Nephron (organoid): ENCODE measurements at regions not wholly inside any gene's neighbourhood (a gene's known extent, or its start where the extent isn't known, plus 50 kb on each side); places are given as distances from the start of the nearest gene placed in this dataset.
A peak's percentile ranks its signal among the peaks of the same experiment; 100 is the strongest.
"Not testable (repeated sequence)": the region's sequence is repeated elsewhere in the genome, so short reads cannot be mapped to it uniquely, and the experiment has no call there.

Experiments
- H3K27ac Mint-ChIP-seq, 3 experiments: 2 replicates each; pipeline ENCODE4 v1.8.0; 2020; ENCODE audit warnings: mixed read lengths in 3 of 3, mild to moderate bottlenecking in 2 of 3, moderate library complexity in 1 of 3
- H3K27me3 Mint-ChIP-seq: 2 replicates; pipeline ENCODE4 v1.8.0; 2021; ENCODE audit warnings: low read depth, mild to moderate bottlenecking, moderate library complexity, mixed read lengths
- H3K36me3 Mint-ChIP-seq: 2 replicates; pipeline ENCODE4 v1.8.0; 2020; ENCODE audit warnings: low read depth, mixed read lengths
- H3K4me1 Mint-ChIP-seq: 2 replicates; pipeline ENCODE4 v1.8.0; 2020; ENCODE audit warnings: mixed read lengths
- H3K4me3 Mint-ChIP-seq, 3 experiments: 2 replicates each; pipeline ENCODE4 v1.8.0; 2020; ENCODE audit warnings: mild to moderate bottlenecking in 3 of 3, mixed read lengths in 3 of 3, moderate library complexity in 2 of 3
- H3K9me3 Mint-ChIP-seq: 2 replicates; pipeline ENCODE4 v1.8.0; 2020; ENCODE audit warnings: mixed read lengths
- TF ChIP-seq, protein P1 (sequence below), 3 experiments: fragments of 200-600 bp; sonication (generic); IDR thresholded peaks; one replicate each; pipeline ENCODE4 v1.5.0; 2021; ENCODE audit warnings: antibody characterized with exemption in 3 of 3; ENCODE audit not compliant: unreplicated experiment in 3 of 3

DNA sequence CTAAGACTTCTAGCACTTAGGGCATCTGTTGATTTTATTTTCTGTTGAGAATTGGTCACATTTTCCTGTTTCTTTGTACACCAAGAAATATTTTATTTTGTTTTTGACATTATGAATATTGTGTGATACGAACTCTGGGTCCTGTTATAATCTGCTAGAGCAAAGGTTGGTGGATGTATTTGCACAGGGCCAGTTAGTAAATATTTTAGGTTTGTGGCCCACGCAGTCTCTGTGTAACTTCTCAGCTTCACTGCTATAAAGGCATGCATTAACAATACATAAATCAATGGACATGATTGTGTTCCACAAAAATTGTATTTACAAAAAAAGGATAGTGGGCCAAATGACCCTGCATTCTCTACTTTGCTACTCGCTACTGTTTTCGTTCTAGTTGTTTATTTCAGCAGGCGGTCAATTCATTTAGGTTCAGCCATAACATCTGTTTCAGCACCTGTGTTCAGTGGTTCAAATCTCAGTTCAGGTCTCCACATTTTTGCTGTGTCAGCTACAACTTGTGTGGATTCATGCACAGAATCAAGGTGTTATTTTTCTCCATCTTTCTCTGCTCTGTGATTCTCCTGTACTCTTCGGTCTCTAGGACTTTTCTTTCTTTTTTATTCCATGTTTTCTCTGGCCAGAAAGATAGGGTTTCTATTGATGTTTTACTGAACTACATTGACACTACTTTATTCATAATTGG lies 786.2 kb downstream of the ETS1 start:
- TF ChIP-seq, protein P1, sequence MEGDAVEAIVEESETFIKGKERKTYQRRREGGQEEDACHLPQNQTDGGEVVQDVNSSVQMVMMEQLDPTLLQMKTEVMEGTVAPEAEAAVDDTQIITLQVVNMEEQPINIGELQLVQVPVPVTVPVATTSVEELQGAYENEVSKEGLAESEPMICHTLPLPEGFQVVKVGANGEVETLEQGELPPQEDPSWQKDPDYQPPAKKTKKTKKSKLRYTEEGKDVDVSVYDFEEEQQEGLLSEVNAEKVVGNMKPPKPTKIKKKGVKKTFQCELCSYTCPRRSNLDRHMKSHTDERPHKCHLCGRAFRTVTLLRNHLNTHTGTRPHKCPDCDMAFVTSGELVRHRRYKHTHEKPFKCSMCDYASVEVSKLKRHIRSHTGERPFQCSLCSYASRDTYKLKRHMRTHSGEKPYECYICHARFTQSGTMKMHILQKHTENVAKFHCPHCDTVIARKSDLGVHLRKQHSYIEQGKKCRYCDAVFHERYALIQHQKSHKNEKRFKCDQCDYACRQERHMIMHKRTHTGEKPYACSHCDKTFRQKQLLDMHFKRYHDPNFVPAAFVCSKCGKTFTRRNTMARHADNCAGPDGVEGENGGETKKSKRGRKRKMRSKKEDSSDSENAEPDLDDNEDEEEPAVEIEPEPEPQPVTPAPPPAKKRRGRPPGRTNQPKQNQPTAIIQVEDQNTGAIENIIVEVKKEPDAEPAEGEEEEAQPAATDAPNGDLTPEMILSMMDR (IDR thresholded peaks at IDR 0.05; ENCODE audit: unreplicated experiment in 3 of 3), result no peak
- peaks cover 9% of the 10 kb centered on the region for H3K9me3 Mint-ChIP-seq
- no peaks in the 10 kb centered on the region for H3K36me3 Mint-ChIP-seq
- peaks cover 17% of the 10 kb centered on the region for H3K4me1 Mint-ChIP-seq
- H3K4me3 Mint-ChIP-seq, result no peak overlapping the region
- H3K27me3 Mint-ChIP-seq, result no peaks in the 10 kb centered on the region
- no peak overlapping the region for H3K27ac Mint-ChIP-seq

DNA sequence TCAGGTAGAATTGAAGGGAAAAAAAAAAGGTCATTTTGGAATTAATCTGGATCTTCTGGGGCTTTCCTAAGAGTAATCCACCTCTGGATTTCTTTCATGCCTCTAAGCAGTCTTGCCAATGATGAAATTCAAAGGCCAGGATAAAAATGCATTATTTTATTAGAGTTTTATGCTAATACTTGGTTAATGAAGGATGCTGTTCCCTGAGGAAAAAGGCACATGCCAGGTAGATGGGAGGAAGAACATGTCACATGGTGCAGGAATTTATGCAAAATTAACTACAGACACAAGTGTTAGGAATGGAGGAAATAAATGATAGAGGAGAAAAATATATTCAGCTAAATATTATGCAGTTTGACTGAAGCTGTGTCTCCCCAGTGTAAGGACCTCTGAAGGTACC lies 792.0 kb downstream of the ETS1 start:
- Mint-ChIP-seq H3K27me3 (no peaks in the 10 kb centered on the region), H3K4me1 (no peaks in the 10 kb centered on the region), H3K27ac (no peak overlapping the region), H3K36me3 (no peaks in the 10 kb centered on the region), H3K9me3 (peaks cover 6% of the 10 kb centered on the region), H3K4me3 (no peak overlapping the region)
- TF ChIP-seq, protein P1 (IDR thresholded peaks at IDR 0.05; ENCODE audit: unreplicated experiment in 3 of 3), result no peak

DNA sequence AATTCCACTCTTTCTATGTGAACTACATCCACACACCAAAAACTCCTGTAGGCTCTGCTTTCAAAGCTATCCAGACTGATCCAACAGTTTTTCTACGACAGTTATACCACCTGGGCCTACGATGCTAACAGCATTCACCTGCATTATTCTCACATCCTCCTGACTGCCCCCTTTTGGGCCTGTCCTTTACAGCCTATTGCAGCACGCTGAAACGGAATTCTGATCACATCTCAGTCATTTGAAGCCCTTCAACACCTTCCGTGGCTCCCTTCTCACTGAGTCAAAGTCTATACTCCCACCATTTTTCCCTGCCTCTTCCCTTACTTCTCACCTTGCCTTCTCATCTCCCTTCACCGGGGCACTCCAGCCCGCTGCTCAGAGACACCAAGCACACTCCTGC lies 791.3 kb upstream of the KIRREL3 start:
- Mint-ChIP-seq H3K36me3 (no peaks in the 10 kb centered on the region), H3K4me3 (no peak overlapping the region), H3K27ac (no peak overlapping the region), H3K9me3 (no peaks in the 10 kb centered on the region), H3K4me1 (no peaks in the 10 kb centered on the region), H3K27me3 (peaks cover 4% of the 10 kb centered on the region)
- TF ChIP-seq, protein P1 (IDR thresholded peaks at IDR 0.05; ENCODE audit: unreplicated experiment in 3 of 3), result no peak

DNA sequence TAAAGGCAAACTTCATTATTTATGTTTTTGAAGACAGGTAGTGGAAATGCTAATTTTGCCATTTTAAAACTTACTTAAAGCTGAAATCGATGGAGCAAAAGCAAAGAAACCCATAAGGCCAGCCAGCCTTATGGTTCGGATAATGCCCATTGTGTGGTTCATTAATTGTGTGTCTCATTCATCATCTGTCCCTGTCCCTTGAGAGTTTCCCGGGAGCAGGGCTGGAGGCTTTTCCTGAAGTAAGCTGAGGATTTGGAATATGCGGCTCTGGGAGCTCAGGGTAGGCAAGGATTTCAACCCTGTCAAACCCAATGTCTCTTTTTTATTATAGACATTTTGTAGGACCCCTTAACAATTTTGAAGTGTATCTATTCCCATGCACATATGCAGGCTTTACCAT lies 790.0 kb upstream of the KIRREL3 start:
- H3K4me3 Mint-ChIP-seq, result no peak overlapping the region
- H3K4me1 Mint-ChIP-seq, result no peaks in the 10 kb centered on the region
- peaks cover 4% of the 10 kb centered on the region for H3K27me3 Mint-ChIP-seq
- no peak overlapping the region for H3K27ac Mint-ChIP-seq
- TF ChIP-seq, protein P1 (IDR thresholded peaks at IDR 0.05; ENCODE audit: unreplicated experiment in 3 of 3), result no peak
- no peaks in the 10 kb centered on the region for H3K36me3 Mint-ChIP-seq
- H3K9me3 Mint-ChIP-seq, result no peaks in the 10 kb centered on the region

DNA sequence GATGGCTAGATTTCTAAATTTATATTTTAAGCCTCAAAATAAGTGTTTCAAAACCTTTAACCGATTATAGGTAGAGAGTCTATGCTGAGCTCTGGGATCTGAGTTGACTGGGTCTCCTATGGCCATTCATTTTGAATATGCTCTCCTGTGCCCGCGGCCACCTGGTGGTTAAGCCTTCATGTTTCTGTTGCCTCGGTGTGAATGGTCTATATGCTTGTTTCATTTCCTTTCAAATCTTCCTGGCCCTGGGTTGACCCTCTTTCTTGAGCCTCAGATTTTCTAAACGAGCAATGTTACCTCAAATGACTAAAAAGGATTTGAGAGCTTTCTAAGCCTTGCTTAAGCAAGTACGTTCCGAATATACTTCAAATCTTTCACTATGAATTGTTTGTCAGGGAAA lies 789.4 kb upstream of the KIRREL3 start:
- H3K4me3 Mint-ChIP-seq, result no peak overlapping the region
- no peaks in the 10 kb centered on the region for H3K4me1 Mint-ChIP-seq
- no peak overlapping the region for H3K27ac Mint-ChIP-seq
- peaks cover 4% of the 10 kb centered on the region for H3K27me3 Mint-ChIP-seq
- TF ChIP-seq, protein P1 (IDR thresholded peaks at IDR 0.05; ENCODE audit: unreplicated experiment in 3 of 3), result peak; percentile 36 to 44 (median 44)
- no peaks in the 10 kb centered on the region for H3K36me3 Mint-ChIP-seq
- no peaks in the 10 kb centered on the region for H3K9me3 Mint-ChIP-seq

DNA sequence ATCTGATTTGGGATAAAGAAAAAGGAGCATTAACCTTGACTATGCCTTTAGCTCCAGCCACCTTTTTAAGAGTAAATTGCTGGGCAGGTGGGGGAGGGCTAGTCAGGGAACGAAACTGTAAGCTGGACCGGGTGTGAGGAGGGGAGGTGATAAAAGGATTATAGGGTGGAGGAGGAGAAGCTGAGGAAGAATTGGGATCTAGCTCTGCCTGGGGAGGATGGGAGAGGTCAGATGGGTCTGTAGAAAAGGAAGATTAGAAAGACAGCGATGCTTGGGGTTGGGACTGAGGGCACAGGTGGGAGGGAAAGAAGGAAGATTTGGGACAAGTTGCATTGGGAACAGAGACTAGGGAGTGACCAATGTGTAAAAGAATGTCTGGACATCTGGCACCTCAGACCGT lies 772.4 kb upstream of the KIRREL3 start:
- H3K27me3 Mint-ChIP-seq, H3K27ac Mint-ChIP-seq, H3K4me3 Mint-ChIP-seq, H3K4me1 Mint-ChIP-seq, H3K36me3 Mint-ChIP-seq: not testable (repeated sequence)
- H3K9me3 Mint-ChIP-seq, result peaks cover 11% of the 10 kb centered on the region

DNA sequence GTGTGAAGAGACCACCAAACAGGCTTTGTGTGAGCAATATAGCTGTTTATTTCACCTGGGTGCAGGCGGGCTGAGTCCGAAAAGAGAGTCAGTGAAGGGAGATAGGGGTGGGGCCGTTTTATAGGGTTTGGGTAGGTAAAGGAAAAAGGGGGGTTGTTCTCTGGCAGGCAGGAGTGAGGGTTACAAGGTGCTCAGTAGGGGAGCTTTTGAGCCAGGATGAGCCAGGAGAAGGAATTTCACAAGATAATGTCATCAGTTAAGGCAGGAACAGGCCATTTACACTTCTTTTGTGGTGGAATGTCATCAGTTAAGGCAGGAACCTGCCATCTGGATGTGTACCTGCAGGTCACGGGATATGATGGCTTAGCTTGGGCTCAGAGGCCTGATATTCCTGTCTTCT lies 768.4 kb upstream of the KIRREL3 start:
- H3K36me3 Mint-ChIP-seq, H3K9me3 Mint-ChIP-seq, H3K4me3 Mint-ChIP-seq, H3K27ac Mint-ChIP-seq, H3K27me3 Mint-ChIP-seq: not testable (repeated sequence)
- peaks cover 15% of the 10 kb centered on the region for H3K4me1 Mint-ChIP-seq
